ENCODE measurements at regions not wholly inside any gene's neighbourhood (a gene's known extent, or its start where the extent isn't known, plus 50 kb on each side); places are given as distances from the start of the nearest gene placed in this dataset.

DNA sequence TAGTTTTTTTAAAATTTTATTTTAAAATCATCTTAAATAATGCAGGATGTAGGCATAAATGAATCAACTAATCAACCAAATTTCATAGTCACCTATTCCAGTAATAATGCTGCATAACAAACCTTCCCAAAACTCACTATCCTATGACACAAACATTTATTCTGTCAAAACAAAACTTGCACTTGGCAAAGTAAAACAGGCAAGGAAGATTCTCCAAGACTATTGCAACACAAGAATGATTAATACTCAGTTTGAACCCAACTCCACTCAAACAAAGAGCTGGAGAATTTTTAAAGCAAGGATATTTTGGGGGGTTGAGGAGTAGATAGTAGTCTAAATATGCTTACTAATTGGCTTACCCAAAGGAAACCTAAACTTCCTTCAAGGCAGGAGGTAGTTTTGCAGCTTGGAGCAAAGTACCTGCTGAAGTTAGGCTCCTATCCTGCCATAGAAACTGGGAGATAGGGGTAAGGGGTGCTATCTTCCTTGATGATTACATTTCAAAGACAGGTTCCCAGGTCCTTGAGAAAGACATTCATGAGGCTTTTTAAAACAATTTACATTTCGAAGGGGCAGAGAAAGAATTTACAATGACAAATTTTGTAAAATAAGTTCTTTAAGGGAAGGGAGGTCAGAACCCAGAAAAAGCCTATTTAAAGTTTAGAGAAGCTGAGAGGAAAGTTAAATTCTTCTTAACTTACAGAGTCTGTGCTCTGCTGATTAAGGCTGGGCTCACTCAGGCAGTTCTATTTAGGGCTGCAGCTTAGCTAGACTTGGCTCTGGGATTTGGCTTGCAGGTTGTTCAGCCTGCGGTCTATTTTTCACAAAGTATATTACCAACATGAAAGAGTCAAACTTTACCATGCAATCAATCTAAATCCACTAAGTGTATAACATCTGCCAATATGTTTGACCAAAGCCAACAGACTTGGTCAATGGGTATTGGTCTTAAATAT is 549.0 kb downstream of the KCTD12 start:
- TF ChIP-seq, protein P1, sequence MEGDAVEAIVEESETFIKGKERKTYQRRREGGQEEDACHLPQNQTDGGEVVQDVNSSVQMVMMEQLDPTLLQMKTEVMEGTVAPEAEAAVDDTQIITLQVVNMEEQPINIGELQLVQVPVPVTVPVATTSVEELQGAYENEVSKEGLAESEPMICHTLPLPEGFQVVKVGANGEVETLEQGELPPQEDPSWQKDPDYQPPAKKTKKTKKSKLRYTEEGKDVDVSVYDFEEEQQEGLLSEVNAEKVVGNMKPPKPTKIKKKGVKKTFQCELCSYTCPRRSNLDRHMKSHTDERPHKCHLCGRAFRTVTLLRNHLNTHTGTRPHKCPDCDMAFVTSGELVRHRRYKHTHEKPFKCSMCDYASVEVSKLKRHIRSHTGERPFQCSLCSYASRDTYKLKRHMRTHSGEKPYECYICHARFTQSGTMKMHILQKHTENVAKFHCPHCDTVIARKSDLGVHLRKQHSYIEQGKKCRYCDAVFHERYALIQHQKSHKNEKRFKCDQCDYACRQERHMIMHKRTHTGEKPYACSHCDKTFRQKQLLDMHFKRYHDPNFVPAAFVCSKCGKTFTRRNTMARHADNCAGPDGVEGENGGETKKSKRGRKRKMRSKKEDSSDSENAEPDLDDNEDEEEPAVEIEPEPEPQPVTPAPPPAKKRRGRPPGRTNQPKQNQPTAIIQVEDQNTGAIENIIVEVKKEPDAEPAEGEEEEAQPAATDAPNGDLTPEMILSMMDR (IDR thresholded peaks at IDR 0.05) = no peak
- no peak for TF ChIP-seq POLR2A (IDR thresholded peaks at IDR 0.05)
